Peyer's patch (tissue), 4 donors: ENCODE measurements at regions not wholly inside any gene's neighbourhood (a gene's known extent, or its start where the extent isn't known, plus 50 kb on each side); places are given as distances from the start of the nearest gene placed in this dataset.

ENCODE experiments used
- DNase-seq, 3 donors: peaks; one replicate each; pipeline ENCODE4 v3.0.0-alpha.2; 2017 to 2019
- H3K27ac ChIP-seq, 4 donors: fragments of 200-600 bp; sonication (generic); one replicate each; pipeline ENCODE4 v1.5.1; 2016 to 2019
- H3K27me3 ChIP-seq, 2 donors: fragments of 200-600 bp; sonication (generic); one replicate each; pipeline ENCODE4 v1.5.1; 2019
- H3K36me3 ChIP-seq, 3 donors: fragments of 200-600 bp; sonication (generic); one replicate each; pipeline ENCODE4 v1.5.1; 2016 to 2019
- H3K4me1 ChIP-seq, 4 donors: fragments of 200-600 bp; sonication (generic); one replicate each; pipeline ENCODE4 v1.5.1; 2016 to 2019
- H3K4me3 ChIP-seq, 4 donors: fragments of 200-600 bp; sonication (generic); 1 replicate in 3 of 4; 2 replicates in 1 of 4; pipeline ENCODE4 v1.5.1; 2016 to 2019; ENCODE audit warnings: mild to moderate bottlenecking in 1 of 4
- H3K9me3 ChIP-seq, 4 donors: fragments of 200-600 bp; sonication (generic); one replicate each; pipeline ENCODE4 v1.5.1; 2016 to 2019; ENCODE audit warnings: mild to moderate bottlenecking in 1 of 4
- CTCF ChIP-seq, 6 experiments: fragments of 450-650 bp in 4 of 6; fragments of 200-600 bp in 2 of 6; sonication (generic) in 1 of 6; IDR thresholded peaks; one replicate each; pipeline ENCODE4 v1.5.1; 2017 to 2019; ENCODE audit warnings: antibody characterized with exemption in 6 of 6, mild to moderate bottlenecking in 3 of 6, moderate library complexity in 1 of 6
- POLR2A ChIP-seq, 2 donors: fragments of 450-650 bp; IDR thresholded peaks; one replicate each; pipeline ENCODE4 v1.5.1; 2017; ENCODE audit warnings: antibody characterized with exemption in 2 of 2, mild to moderate bottlenecking in 2 of 2, moderate library complexity in 2 of 2

- Histone ChIP-seq H3K4me1 (no peaks in the 10 kb centered on the region), H3K36me3 (no peaks in the 10 kb centered on the region), H3K4me3 (no peak overlapping the region), H3K9me3 (no peaks in the 10 kb centered on the region), H3K27ac (no peak overlapping the region), H3K27me3 (no peaks in the 10 kb centered on the region)
- TF ChIP-seq CTCF (IDR thresholded peaks at IDR 0.05) (no peak), POLR2A (IDR thresholded peaks at IDR 0.05) (no peak)
- DNase-seq = no peak
Observed at GRCh38 chr4:176843710-176844109, 51.0 kb upstream of the VEGFC start.

GRCh38 chr4:176844448-176844847, 51.7 kb upstream of the VEGFC start:
- no peaks in the 10 kb centered on the region for H3K9me3 ChIP-seq
- no peaks in the 10 kb centered on the region for H3K27me3 ChIP-seq
- H3K36me3 ChIP-seq = no peaks in the 10 kb centered on the region
- no peak overlapping the region for H3K4me3 ChIP-seq
- no peak overlapping the region for H3K27ac ChIP-seq
- no peak for TF ChIP-seq POLR2A (IDR thresholded peaks at IDR 0.05)
- no peak for TF ChIP-seq CTCF (IDR thresholded peaks at IDR 0.05)
- no peaks in the 10 kb centered on the region for H3K4me1 ChIP-seq
- DNase-seq = no peak

GRCh38 chr4:176845636-176846035, 52.9 kb upstream of the VEGFC start:
- Histone ChIP-seq H3K9me3 (no peaks in the 10 kb centered on the region), H3K4me1 (no peaks in the 10 kb centered on the region), H3K36me3 (no peaks in the 10 kb centered on the region), H3K27ac (no peak overlapping the region), H3K4me3 (no peak overlapping the region), H3K27me3 (no peaks in the 10 kb centered on the region)
- TF ChIP-seq POLR2A (IDR thresholded peaks at IDR 0.05) (no peak), CTCF (IDR thresholded peaks at IDR 0.05) (no peak)
- DNase-seq = no peak

- Histone ChIP-seq H3K27me3 (no peaks in the 10 kb centered on the region), H3K4me3 (no peak overlapping the region), H3K36me3 (no peaks in the 10 kb centered on the region), H3K9me3 (no peaks in the 10 kb centered on the region), H3K27ac (no peak overlapping the region), H3K4me1 (no peaks in the 10 kb centered on the region)
- TF ChIP-seq POLR2A (IDR thresholded peaks at IDR 0.05) (no peak), CTCF (IDR thresholded peaks at IDR 0.05) (no peak)
- DNase-seq = no peak
Observed at GRCh38 chr4:176849076-176849475, 56.4 kb upstream of the VEGFC start.

- Histone ChIP-seq H3K36me3 (no peaks in the 10 kb centered on the region), H3K27ac (no peak overlapping the region)
Observed at GRCh38 chr4:176850436-176850835, 57.7 kb upstream of the VEGFC start.

More at GRCh38 chr4:176850436-176850835, 57.7 kb upstream of the VEGFC start:
- Histone ChIP-seq H3K27me3 (no peaks in the 10 kb centered on the region), H3K4me3 (no peak overlapping the region), H3K4me1 (no peaks in the 10 kb centered on the region), H3K9me3 (no peaks in the 10 kb centered on the region)
- TF ChIP-seq CTCF (IDR thresholded peaks at IDR 0.05) (no peak), POLR2A (IDR thresholded peaks at IDR 0.05) (no peak)
- no peak for DNase-seq
